PFSK-1 (cell line): ENCODE measurements at regions not wholly inside any gene's neighbourhood (a gene's known extent, or its start where the extent isn't known, plus 50 kb on each side); places are given as distances from the start of the nearest gene placed in this dataset.

ENCODE experiments used
- FOXP2 ChIP-seq: optimal IDR thresholded peaks from 2 replicates; pipeline ENCODE3; 2011; ENCODE audit warnings: borderline replicate concordance, control low read depth, inconsistent platforms; ENCODE audit not compliant: insufficient read depth; ENCODE audit errors: extremely low read length, extremely low read depth
- POLR2AphosphoS5 ChIP-seq: IDR thresholded peaks from 2 replicates; pipeline ENCODE4 v1.6.1; 2012; ENCODE audit warnings: low read depth, mild to moderate bottlenecking, control low read depth, low read length, moderate library complexity
- SIN3A ChIP-seq: IDR thresholded peaks from 2 replicates; pipeline ENCODE4 v1.6.1; 2012; ENCODE audit warnings: mild to moderate bottlenecking, low read length, moderate library complexity, borderline replicate concordance; ENCODE audit not compliant: insufficient read depth
- TAF1 ChIP-seq: IDR thresholded peaks from 2 replicates; pipeline ENCODE4 v1.6.1; 2012; ENCODE audit warnings: low read length, control low read depth, borderline replicate concordance; ENCODE audit not compliant: insufficient read depth
- TF ChIP-seq, protein P1 (sequence below), 2 experiments: IDR thresholded peaks; 2 replicates each; pipeline versions ENCODE4 v1.6.1 to v1.8.0; 2011 to 2012; ENCODE audit warnings: low read depth in 2 of 2, low read length in 2 of 2, control low read depth in 1 of 2, inconsistent platforms in 1 of 2, mild to moderate bottlenecking in 1 of 2, moderate library complexity in 1 of 2; ENCODE audit not compliant: insufficient read depth in 1 of 2

DNA sequence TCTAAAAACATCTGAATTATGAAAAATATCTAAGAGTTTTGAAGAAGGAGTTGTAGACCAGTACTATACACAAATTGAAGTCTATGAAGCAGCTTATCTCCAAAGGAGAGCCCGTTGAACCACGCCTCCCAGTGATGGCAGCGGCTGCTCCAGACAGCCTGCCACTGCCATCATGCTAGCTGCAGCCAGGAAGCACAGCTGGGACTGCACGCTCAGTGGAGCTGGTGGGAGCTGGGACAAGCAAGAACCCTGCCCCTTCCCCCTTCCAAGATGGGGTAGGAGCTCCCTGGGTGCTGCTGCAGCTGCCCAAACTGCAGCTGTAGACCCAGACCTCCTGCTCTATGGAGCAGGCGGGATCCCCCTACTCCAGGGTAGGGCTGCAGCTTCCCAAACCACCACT lies 124.7 kb upstream of the SPATS2L start:
- TF ChIP-seq SIN3A (no peak), POLR2AphosphoS5 (no peak), FOXP2 (no peak)

DNA sequence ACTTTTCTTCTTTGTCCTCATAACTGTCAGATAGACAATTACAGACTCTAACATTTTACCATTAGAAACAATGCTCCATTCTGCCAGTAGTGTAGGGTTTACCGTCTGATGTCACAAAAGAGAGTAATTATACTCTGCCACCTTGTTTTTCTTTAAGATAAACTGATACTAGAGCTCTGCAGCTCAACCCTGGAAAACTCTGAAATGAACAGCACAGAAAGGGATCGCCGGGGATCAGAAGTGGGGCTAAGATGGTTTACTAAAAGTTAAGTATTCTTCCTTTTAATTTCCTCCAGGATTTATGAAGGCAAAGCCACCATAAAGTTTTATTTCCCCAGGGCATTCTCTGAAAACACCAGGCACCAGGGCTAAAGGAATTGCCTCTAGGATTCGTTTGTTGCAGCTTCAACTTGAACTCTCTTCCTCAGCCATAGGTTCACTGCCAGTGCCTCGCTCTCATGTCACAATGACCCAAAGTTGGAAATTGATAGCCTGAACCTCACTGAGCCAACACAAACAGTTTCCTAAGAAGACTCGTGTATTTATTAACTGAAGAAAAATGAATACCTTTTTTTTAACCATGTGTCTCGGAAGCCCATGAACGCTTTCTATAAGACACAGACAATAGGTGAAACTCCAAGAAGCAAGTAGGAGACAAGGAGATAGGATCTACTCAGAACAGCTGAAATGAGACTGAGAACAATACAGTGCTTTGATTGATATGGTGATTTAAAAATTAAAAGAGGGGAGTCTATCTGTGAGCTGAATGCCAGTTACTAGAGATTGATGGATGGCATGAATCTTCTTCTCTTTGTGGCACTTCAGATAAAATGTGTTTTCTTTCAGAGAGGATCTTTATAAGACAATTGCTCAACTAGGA lies 121.5 kb upstream of the SPATS2L start:
- TF ChIP-seq, protein P1, sequence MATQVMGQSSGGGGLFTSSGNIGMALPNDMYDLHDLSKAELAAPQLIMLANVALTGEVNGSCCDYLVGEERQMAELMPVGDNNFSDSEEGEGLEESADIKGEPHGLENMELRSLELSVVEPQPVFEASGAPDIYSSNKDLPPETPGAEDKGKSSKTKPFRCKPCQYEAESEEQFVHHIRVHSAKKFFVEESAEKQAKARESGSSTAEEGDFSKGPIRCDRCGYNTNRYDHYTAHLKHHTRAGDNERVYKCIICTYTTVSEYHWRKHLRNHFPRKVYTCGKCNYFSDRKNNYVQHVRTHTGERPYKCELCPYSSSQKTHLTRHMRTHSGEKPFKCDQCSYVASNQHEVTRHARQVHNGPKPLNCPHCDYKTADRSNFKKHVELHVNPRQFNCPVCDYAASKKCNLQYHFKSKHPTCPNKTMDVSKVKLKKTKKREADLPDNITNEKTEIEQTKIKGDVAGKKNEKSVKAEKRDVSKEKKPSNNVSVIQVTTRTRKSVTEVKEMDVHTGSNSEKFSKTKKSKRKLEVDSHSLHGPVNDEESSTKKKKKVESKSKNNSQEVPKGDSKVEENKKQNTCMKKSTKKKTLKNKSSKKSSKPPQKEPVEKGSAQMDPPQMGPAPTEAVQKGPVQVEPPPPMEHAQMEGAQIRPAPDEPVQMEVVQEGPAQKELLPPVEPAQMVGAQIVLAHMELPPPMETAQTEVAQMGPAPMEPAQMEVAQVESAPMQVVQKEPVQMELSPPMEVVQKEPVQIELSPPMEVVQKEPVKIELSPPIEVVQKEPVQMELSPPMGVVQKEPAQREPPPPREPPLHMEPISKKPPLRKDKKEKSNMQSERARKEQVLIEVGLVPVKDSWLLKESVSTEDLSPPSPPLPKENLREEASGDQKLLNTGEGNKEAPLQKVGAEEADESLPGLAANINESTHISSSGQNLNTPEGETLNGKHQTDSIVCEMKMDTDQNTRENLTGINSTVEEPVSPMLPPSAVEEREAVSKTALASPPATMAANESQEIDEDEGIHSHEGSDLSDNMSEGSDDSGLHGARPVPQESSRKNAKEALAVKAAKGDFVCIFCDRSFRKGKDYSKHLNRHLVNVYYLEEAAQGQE (IDR thresholded peaks at IDR 0.05; ENCODE audit: insufficient read depth in 1 of 2, low read depth in 2 of 2, low read length in 2 of 2) = no peak
- TF ChIP-seq FOXP2 (no peak), POLR2AphosphoS5 (no peak), TAF1 (no peak), SIN3A (no peak)

DNA sequence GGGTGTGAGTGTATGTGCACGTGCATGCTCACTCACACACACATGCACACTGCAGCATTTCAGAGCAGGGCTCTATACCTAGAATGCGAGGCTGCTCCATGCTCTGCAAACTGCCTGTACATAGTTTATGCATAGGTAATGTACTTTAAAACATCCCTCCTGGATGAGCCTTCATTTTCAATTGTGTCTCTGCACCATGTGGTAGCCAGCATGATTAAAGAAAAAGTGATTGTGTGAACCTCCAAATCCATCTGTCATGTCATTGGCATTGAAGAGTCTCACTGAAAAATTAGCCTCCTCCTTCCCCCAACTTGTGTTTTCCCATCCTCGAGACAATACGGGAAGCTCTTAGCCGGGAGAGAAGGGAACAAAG lies 120.9 kb upstream of the SPATS2L start:
- TF ChIP-seq, protein P1 (IDR thresholded peaks at IDR 0.05; ENCODE audit: insufficient read depth in 1 of 2, low read depth in 2 of 2, low read length in 2 of 2) = no peak
- TF ChIP-seq POLR2AphosphoS5 (no peak), SIN3A (no peak), TAF1 (no peak), FOXP2 (no peak)

DNA sequence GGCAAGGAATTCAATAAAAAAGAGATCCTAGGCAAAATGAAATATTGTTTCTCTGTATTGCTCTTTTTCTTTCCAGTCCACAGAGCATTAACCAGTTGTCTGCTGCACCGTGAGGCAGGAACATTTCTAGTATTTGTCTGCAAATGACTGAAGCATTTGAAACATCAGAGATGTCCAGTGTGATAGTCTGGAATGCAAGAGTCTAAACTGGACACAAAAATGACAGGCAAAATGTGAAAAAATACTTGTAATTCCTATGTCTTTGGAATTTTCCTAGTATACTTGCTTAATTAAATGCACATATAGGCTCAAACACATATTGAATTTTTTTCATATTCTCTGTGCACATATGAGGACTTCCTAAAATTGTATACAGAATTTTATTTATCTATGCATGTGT lies 120.5 kb upstream of the SPATS2L start:
- TF ChIP-seq TAF1 (no peak), POLR2AphosphoS5 (no peak), SIN3A (no peak), FOXP2 (no peak)
- TF ChIP-seq, protein P1 (IDR thresholded peaks at IDR 0.05; ENCODE audit: insufficient read depth in 1 of 2, low read depth in 2 of 2, low read length in 2 of 2) = no peak

DNA sequence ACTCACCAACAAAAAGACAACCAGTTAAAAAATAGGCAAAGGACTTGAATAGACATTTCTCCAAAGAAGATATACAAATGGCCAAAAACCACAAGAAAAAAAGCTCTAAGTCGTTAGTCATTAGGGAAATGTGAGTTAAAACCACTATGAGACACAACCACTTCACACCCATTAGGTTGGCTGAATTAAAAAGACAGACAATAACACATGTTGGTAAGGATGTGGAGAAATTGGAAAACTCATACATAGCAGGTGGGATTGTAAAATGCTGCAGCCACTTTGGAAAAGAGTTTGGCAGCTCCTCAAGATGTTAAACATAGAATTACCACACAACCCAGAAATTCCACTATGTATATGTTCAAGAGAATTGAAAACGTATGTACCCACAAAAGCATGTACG lies 117.6 kb upstream of the SPATS2L start:
- TF ChIP-seq POLR2AphosphoS5 (no peak), FOXP2 (no peak), TAF1 (no peak), SIN3A (no peak)
- TF ChIP-seq, protein P1 (IDR thresholded peaks at IDR 0.05; ENCODE audit: insufficient read depth in 1 of 2, low read depth in 2 of 2, low read length in 2 of 2) = no peak
